SH-SY5Y (cell line): ENCODE measurements at regions not wholly inside any gene's neighbourhood (a gene's known extent, or its start where the extent isn't known, plus 50 kb on each side); places are given as distances from the start of the nearest gene placed in this dataset.

Experiments used
- GATA2 ChIP-seq: IDR thresholded peaks from 2 replicates; pipeline ENCODE4 v1.6.1; 2011; ENCODE audit warnings: mild to moderate bottlenecking, low read depth, low read length
- GATA3 ChIP-seq: IDR thresholded peaks from 2 replicates; pipeline ENCODE4 v1.6.1; 2011; ENCODE audit warnings: low read depth, mild to moderate bottlenecking, low read length, moderate library complexity

DNA sequence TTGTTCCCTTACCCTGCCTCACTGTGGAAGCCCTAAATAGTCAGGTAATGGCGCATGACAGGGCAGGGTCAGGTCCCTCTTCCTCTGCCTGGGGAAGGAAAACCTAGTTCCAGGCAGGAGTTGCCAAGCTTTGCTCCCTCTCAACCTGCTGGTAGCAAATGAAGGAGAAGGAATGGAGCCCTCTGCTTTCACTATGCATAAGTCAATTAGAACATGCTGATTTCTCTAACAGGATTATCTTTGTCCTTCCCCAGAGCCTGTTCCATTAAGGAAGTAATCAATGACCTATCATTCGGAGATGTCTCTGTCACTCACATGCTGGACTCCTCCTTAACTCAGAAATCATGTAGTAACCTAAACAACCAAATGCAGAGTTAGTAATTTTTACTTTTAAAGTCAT lies 161.8 kb upstream of the NFIA start:
- TF ChIP-seq GATA3 (no peak), GATA2 (no peak)
